Activated CD8-positive, alpha-beta T cell treated with anti-CD3 and anti-CD28 coated beads for 36 hours (primary cell): ENCODE measurements at regions not wholly inside any gene's neighbourhood (a gene's known extent, or its start where the extent isn't known, plus 50 kb on each side); places are given as distances from the start of the nearest gene placed in this dataset.

Source experiments
- ATAC-seq: fragments of 200-7000 bp; cut with Tn5 transposase; one replicate; pipeline ENCODE4 v1.10.0; 2021; ENCODE audit warnings: mild to moderate bottlenecking, moderate library complexity
- CTCF ChIA-PET: fragments of 350-600 bp; sonication (Branson Sonifier 250); formaldehyde crosslinking; loops from one replicate; lab custom pipeline; 2021; ENCODE audit warnings: antibody characterized with exemption; lab: Charles Lee
- POLR2A ChIA-PET: fragments of 350-600 bp; sonication (Branson Sonifier 250); formaldehyde crosslinking; loops from one replicate; lab custom pipeline; 2021; ENCODE audit warnings: antibody characterized with exemption; lab: Charles Lee
- DNase-seq: peaks from one replicate; pipeline ENCODE4 v3.0.0-alpha.2; 2020
- H3K27ac Mint-ChIP-seq: one replicate; pipeline ENCODE4 v1.8.0; 2021; ENCODE audit warnings: mild to moderate bottlenecking, mixed read lengths
- H3K27me3 Mint-ChIP-seq: one replicate; pipeline ENCODE4 v1.8.0; 2021; ENCODE audit warnings: mixed read lengths
- H3K36me3 Mint-ChIP-seq: one replicate; pipeline ENCODE4 v1.8.0; 2021; ENCODE audit warnings: low read depth, mixed read lengths
- H3K4me1 Mint-ChIP-seq: one replicate; pipeline ENCODE4 v1.8.0; 2021; ENCODE audit warnings: low read depth, mixed read lengths
- H3K4me3 Mint-ChIP-seq: one replicate; pipeline ENCODE4 v1.8.0; 2021; ENCODE audit warnings: mild to moderate bottlenecking, moderate library complexity, mixed read lengths
- H3K9me3 Mint-ChIP-seq: one replicate; pipeline ENCODE4 v1.8.0; 2021; ENCODE audit warnings: mixed read lengths
- intact Hi-C: fragments of 100-400 bp; cut with micrococcal nuclease; formaldehyde crosslinking; loops from one replicate; pipeline ENCODE4 v1.10.0; 2022
- TF ChIP-seq, protein P1 (sequence below): fragments of 200-600 bp; IDR thresholded peaks from one replicate; pipeline ENCODE4 v1.8.0; 2022; ENCODE audit warnings: antibody characterized with exemption, mild to moderate bottlenecking

DNA sequence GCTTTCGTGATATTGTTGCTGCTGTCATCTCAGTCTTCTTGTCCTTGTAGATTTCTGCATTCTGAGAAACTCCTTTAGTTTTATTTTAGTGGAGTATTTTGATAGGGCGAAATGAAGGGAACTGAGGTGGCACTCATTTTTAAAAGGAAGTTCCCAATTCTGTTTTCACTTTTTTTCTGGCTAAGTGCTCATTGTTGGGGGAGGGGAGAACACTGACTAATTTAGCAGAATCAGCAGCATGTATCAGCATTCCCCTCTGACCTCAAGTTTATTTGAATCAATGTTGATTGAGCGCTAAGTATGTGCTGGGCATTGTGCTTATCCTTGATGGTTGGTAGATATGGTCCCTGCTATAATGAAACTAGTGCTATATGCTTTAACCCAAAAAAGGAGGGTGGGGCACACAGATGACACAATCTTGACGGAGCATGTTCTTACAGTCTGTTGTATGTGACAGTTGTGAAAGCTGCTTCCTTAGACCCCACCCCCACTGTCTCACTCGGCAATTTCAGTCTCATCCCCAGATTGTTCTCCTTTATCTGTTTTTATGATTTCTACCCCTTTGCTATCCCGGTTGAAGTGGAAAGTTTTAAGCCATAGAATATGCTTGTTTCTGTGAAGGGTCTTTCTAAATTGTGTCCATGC, 262.4 kb downstream of the SOX4 start:
- Mint-ChIP-seq H3K4me3 (no peak overlapping the region), H3K27ac (no peak overlapping the region), H3K27me3 (no peaks in the 10 kb centered on the region), H3K4me1 (no peaks in the 10 kb centered on the region), H3K9me3 (no peaks in the 10 kb centered on the region), H3K36me3 (no peaks in the 10 kb centered on the region)
- CTCF ChIA-PET: no interaction called here
- DNase-seq (no peak), ATAC-seq (no peak)
- intact Hi-C loops: no loop called here
- TF ChIP-seq, protein P1, sequence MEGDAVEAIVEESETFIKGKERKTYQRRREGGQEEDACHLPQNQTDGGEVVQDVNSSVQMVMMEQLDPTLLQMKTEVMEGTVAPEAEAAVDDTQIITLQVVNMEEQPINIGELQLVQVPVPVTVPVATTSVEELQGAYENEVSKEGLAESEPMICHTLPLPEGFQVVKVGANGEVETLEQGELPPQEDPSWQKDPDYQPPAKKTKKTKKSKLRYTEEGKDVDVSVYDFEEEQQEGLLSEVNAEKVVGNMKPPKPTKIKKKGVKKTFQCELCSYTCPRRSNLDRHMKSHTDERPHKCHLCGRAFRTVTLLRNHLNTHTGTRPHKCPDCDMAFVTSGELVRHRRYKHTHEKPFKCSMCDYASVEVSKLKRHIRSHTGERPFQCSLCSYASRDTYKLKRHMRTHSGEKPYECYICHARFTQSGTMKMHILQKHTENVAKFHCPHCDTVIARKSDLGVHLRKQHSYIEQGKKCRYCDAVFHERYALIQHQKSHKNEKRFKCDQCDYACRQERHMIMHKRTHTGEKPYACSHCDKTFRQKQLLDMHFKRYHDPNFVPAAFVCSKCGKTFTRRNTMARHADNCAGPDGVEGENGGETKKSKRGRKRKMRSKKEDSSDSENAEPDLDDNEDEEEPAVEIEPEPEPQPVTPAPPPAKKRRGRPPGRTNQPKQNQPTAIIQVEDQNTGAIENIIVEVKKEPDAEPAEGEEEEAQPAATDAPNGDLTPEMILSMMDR: no peak
- POLR2A ChIA-PET: no interaction called here

DNA sequence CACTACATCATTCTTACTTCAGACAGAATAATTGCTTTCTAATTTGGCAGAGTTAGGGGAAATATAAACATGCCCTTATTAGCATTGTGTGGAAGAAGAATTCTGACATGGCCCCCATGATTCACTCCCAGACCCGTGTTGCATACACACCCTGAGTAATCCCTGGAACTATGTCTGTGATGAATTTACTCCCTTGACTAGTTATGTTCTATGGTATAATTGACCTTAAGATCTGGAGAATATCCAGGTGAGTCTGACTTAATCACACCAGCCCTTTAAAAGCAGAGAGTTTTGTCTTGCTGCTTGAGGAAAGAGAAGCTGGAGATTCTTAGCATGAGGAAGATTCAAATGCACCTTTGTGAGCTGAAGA, 262.9 kb downstream of the SOX4 start:
- H3K4me3 Mint-ChIP-seq: no peak overlapping the region
- DNase-seq: no peak
- H3K36me3 Mint-ChIP-seq: no peaks in the 10 kb centered on the region
- H3K27ac Mint-ChIP-seq: no peak overlapping the region
- H3K9me3 Mint-ChIP-seq: peaks cover 2% of the 10 kb centered on the region
- POLR2A ChIA-PET: no interaction called here
- TF ChIP-seq, protein P1: no peak
- no peaks in the 10 kb centered on the region for H3K4me1 Mint-ChIP-seq
- H3K27me3 Mint-ChIP-seq: no peaks in the 10 kb centered on the region
- CTCF ChIA-PET: no interaction called here
- ATAC-seq: no peak
- intact Hi-C loops: no loop called here

DNA sequence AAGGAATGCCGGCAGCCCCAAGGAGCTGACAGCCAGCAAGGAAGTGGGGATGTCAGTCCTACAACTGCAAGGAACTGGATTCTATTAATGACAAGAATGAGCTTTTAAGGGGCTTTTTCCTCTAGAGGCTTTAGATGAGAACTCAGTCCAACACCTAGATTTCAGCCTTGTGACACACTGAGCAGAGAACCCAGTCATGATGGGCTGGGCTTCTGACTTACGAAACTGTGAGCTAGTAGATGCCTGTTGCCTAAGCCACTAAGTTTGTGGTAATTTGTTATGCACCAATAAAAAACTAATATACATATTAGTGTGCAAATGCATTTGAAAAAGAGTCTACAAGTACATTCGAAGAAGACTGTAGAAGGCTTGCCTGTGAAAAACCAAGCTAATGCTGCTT, 263.3 kb downstream of the SOX4 start:
- ChIA-PET CTCF (no interaction called here), POLR2A (no interaction called here)
- Mint-ChIP-seq H3K9me3 (peaks cover 2% of the 10 kb centered on the region), H3K36me3 (no peaks in the 10 kb centered on the region), H3K27me3 (no peaks in the 10 kb centered on the region), H3K4me1 (no peaks in the 10 kb centered on the region), H3K27ac (no peak overlapping the region), H3K4me3 (no peak overlapping the region)
- DNase-seq (no peak), ATAC-seq (no peak)
- intact Hi-C loops: no loop called here
- TF ChIP-seq, protein P1: no peak

DNA sequence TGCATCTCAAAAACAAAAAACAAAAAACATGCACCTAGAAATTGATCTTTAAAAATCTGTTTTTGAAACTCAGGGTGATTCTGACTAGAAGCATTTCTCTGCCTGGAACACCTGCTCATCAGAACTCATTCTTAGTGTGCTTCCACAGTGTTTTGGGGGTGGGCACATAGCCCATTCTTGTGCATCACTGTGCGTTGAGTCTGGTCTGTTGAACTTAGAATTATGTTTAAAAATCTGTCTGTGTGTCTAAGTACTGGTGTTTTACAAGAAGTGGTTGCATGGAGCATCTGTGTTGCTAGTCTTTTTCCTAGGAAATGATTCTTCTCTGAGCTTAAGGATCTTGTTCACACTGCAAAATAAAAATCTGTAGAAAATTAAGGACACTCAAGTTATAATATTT, 264.5 kb downstream of the SOX4 start:
- TF ChIP-seq, protein P1: no peak
- intact Hi-C loops: no loop called here
- POLR2A ChIA-PET: interaction anchor here (0.6 kb wide), 1 partner anchor 17 kb away, joined by 3 read pairs; no protein-coding TSS in a partner anchor
- H3K9me3 Mint-ChIP-seq: peaks cover 2% of the 10 kb centered on the region
- ATAC-seq (no peak), DNase-seq (no peak)
- no peak overlapping the region for H3K4me3 Mint-ChIP-seq
- no peaks in the 10 kb centered on the region for H3K27me3 Mint-ChIP-seq
- H3K27ac Mint-ChIP-seq: no peak overlapping the region
- H3K4me1 Mint-ChIP-seq: no peaks in the 10 kb centered on the region
- no peaks in the 10 kb centered on the region for H3K36me3 Mint-ChIP-seq
- CTCF ChIA-PET: no interaction called here

DNA sequence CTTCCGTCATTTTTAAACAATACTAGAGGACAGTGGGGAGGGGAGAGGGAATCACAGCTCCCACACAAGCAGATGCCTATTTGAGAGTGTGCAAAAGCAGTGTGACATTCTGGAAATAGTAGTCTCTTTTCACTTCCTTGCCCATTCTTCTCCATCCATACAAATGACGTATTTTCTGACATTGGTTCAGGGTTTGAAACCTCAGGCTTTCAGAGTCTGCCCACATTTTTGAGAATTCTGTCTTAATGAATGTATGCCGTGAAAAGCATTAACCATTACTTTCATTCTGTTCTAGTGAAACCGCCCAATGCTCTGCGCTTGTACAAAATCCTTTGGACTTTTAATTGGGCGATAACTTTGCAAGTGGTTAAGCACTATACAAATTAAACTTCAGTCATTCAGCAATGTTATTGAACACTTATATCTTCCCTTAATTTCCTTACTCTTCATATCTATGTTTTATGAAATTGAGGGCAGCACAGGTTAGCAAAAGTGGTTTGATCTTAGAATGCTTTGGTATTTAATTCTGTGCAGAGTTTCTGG, 265.7 kb downstream of the SOX4 start:
- H3K9me3 Mint-ChIP-seq: peaks cover 2% of the 10 kb centered on the region
- TF ChIP-seq, protein P1: no peak
- H3K27ac Mint-ChIP-seq: no peak overlapping the region
- ChIA-PET CTCF (no interaction called here), POLR2A (no interaction called here)
- ATAC-seq: no peak
- no peak for DNase-seq
- no peaks in the 10 kb centered on the region for H3K4me1 Mint-ChIP-seq
- intact Hi-C loops: no loop called here
- no peaks in the 10 kb centered on the region for H3K27me3 Mint-ChIP-seq
- no peak overlapping the region for H3K4me3 Mint-ChIP-seq
- no peaks in the 10 kb centered on the region for H3K36me3 Mint-ChIP-seq
